ENCODE measurements at regions not wholly inside any gene's neighbourhood (a gene's known extent, or its start where the extent isn't known, plus 50 kb on each side); places are given as distances from the start of the nearest gene placed in this dataset.

DNA sequence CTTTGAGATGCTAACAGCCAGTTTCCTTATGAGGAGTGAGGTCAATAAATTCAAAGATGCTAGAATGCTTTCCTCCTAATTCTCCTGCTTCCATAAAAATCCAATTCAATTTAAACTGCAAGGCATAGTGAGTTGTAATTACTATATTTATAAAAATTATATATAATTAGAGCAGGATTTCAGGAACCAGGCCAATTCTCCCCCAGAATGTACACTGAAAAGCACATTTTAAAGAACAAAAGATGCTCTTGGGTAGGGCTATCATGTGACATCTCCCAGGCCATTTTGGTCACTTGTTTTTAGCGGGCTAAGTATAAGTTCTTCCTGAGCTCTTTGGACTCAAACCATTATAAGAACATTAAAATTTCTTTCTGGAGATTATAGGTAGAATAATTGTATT, 195.7 kb upstream of the KCNG1 start:
- DNase-seq, result no peak

DNA sequence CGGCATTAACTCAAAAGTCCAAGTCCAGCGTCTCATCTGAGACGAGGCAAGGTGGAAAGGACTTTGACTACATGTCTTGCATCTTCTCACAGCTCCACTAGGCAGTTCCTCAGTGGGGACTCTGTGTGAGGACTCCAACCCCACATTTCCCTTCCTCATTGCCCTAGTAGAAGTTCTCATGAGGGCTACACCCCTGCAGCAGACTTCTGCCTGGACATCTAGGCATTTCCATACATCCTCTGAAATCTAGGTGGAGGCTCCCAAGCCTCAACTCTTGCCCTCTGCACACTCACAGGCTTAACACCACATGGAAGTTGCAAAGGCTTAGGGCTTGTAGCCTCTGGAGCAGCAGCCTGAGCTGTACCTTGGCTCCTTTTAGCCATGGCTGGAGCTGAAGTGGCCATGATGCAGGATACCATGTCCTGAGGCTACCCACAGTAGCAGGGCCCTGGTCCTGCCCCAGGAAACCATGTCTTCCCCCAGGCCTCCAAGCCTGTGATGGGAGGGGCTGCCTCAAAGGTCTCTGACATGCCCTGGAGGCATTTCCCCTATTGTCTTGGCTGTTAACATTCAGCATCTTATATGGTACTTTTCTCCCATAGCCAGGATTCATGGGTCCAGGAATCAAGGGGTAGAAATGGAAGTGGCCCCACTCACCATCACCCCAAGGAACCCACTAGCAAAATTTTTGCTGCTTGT, 194.6 kb upstream of the KCNG1 start:
- no peak for DNase-seq

DNA sequence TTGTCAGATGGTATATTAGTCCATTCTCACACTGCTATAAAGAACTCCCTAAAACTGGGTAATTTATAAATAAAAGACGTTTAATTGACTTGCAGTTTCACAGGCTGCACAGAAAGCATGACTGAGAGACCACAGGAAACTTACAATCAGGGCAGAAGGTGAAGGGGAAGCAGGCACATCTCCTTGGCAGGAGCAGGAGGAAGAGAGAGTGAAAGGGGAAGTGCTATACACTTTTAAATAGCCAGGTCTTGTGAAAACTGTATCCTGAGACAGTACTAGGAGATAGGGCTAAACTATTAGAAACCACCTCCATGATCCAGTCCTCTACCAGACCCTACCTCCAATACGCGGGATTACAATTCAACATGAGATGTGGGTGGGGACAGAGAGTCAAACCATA, 193.9 kb upstream of the KCNG1 start:
- no peak for DNase-seq

DNA sequence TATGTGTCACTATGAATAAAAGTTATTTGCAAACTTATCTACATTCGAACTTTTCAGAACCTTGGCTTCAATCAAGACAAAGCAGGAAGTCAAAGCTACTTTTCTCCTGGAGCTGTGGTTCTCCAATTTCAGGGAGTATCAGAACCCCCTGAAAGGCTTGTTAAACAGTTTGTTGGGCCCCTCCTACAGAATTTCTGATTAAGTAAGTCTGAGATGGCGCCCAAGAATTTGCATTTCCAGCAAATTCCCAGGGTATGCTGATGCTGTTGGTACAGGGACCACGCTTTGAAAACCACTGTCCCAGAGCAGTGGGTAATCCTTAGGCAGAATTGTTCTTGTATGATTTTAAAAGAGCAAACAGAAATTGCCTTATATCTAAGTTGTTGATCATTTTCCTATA, 189.9 kb upstream of the KCNG1 start:
- DNase-seq, result no peak

DNA sequence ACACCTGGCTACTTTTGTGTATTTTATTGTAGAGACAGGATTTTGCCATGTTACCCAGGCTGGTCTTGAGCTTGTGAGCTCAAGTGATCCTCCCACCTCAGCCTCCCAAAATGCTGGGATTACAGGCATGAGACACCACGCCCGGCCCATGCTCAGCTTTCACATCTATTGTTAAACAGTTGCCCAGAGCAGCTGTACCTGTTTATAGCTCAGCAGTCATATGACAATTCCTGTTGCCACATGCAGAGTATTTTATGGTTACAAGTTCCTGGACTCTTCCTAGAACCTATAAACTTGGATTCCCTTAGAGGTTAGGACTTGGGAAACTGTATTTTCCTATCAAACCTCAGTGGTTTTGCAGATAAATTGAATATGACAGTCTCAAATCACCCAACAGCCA, 188.3 kb upstream of the KCNG1 start:
- no peak for DNase-seq

DNA sequence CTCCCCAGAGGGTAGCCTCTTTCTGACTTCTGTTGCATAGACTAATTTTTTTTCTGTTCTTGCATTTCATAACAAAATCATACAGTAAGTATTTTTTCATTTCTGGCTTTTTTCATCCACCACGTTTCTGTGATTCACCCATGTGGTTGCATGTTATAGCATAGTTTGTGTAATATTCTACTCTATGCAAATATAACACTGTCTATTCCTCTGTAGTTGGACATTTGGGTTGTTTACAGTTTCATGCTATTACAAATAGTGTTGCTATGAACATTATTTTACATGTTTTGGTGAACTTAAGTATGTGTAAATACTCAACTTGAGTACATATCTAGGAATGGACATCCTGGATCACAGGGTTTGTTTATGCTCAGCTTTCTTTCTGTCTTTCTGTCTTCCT, 187.2 kb upstream of the KCNG1 start:
- no peak for DNase-seq

DNA sequence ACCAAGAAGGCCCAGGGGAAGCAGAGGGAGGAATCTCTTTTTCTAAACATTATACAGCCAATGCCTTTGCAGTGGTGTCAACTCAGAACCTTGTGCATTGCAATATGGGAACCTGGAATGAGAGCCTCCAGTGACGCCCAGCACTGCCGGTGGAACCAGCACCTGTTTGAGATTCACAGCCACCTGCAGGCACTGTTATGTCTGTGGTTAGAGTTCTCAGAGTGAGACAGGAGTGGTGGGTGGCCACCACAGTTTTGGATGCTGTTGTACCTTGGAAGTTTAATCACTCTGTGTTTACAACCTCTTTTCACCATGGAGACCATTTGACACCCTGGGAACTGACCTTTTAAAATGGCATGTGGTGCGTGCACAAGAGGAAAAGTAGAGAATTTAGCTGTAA, 185.3 kb upstream of the KCNG1 start:
- no peak for DNase-seq

DNA sequence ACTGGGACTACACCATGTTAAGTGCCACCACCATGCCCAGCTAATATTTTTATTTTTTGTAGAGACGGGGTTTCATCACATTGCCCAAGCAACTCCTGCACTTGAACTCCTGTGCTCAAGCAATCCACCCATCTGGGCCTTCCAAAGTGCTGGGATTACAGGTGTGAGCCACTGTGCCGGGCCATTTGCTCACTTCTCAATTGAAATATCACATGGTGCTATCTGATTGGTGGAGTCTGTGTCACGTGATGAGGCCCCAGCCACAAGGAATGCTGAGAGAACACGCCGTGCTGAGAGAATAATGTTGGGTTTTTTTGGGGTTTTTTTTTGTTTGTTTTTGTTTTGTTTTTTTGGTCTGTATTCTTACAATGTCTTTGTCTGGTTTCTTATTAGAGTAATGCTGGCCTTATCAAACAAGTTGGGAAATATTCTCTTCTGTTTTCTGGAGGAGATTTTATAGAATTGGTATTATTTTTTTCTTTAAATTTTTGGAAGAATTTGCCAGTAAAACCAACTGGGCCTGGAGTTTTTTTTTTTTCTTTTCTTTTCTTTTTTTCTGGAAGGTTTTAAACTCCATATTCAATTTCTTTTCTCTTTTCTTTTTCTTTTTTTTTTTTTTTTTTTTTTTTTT, 183.2 kb upstream of the KCNG1 start:
- no peak for DNase-seq

DNA sequence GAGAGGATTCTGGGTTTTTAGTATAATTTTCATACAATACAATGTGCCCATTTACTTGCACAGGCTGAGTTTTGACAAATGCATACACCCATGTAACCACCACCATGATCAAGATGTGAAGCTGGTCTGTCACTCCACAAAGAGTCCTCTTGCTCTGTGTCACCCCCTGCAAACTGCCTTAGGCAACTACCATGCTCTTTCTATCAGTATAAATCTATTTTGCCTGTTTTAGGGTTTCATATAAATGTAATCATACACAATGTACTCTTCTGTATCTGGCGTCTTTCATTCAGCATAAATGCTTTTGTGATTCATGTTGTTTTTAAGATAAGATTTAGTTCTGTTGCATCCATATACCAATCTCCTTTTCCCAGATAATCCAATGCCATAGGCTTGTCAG, 181.9 kb upstream of the KCNG1 start:
- no peak for DNase-seq

DNA sequence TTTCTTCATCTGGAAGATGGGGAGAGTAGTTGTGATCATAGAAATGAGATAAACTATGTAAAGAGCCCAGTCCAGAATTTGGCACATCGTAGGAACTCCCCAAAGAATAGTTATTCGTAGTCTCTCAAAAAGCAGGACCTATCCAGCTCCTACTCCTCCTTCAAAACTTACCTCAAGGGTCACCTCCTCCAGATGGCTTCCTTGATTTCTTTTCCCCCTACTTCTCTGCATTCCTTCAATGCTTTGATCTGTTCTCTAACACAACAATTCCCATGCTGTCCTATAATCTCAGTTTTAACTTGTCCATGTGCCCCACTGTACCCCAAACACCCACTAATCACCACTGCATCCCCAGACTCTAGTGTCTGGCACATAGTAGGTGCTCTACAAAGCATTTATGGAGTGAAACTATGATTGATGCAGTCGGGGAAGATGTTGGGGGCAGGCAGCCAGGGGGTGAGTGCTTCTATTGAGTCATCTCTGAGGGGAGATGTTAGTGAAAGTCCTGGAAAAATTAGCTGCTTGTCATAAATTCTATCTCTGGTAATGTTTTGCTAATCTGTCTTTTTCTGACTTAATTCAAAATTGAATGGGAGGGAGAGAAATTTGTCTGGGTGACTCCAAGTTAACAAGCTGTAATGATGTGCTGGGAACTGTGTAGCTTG, 181.3 kb upstream of the KCNG1 start:
- no peak for DNase-seq

DNA sequence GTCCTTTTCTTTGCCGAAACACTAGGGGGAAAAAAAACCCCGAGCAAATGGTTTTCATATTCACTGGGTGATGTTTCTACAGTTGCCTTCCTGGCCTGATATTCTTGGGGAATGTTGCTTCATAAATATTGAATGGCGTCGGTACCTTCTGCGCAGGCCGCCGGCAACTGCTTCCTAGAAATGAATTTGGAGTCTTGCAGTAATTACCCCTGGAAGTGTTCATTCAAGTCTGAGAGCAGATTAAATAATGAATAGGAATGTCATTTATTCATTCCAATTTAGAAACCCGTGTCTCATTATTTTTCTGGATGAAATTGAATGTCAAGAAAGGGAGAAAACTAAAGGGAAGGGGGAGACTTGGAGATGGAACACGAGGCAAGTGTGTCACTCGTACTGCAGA, 179.4 kb upstream of the KCNG1 start:
- DNase-seq, result no peak

DNA sequence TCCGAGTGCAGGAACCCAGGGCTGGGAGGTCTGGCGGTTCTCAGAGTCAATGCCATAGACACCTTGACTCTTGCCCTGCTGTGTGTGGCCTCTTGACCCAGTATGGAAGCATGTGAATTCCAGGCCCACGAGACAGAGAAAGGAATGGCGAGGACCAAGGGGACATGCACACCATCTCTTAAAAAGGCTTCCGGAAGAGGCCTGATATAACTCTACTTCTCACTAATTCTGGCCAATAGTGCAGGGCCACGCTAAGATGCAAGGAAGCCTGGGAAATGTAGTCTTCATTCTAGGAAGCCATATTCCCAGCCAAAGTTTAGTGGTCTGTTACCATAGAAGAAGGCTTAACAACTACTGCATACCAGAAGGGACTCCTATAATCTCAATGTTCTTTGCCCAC, 177.0 kb upstream of the KCNG1 start:
- no peak for DNase-seq

DNA sequence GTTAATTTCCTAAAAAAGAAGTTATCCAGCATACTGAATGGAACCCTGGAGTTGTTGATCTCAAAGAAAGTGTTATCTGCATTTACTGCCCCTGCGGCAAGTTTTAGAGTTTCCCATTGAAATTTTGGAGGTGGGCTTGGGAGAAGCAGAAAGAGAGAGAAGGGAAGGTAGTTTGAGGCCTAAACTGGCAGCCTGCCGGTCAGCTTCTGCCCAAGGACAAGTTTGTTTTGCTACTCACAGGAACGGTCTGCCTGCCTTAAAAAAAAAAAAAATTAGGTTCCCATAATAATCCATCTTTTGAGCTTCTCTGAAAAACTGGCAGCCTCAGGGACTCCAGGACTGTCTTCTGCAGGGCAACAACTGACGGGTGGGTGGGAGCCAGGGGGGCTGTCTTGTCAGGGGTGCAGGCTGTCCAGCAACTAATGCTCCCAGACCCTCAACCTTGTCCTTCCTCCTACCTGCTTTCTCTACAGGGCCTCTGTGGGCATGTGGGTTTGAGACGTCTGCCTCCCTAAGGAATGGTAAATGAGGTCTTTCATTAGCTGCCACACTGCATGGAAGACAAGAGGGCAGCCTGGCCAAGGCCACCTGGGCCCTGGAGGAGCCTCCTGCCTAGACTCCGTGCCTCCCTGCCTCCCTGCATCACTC, 176.1 kb upstream of the KCNG1 start:
- DNase-seq, result no peak

DNA sequence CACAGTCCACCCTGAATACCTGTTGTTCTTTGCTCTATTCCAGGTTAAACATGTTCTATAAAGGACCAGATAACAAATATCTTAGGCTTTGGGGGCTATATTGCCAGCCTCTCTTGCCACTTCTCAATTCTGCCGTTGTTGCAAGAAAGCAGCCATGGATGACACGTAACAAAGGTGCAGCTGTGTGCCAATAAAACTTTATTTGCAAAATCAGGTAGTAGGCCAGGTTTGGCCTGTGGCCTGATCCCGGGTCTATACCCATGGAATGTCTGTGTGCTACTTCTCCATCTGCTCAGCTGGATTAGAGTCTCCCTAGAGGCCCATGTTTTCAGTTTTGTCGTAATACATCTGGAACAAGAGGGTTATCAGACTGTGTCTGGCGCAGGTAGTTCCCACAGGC, 175.3 kb upstream of the KCNG1 start:
- no peak for DNase-seq

DNA sequence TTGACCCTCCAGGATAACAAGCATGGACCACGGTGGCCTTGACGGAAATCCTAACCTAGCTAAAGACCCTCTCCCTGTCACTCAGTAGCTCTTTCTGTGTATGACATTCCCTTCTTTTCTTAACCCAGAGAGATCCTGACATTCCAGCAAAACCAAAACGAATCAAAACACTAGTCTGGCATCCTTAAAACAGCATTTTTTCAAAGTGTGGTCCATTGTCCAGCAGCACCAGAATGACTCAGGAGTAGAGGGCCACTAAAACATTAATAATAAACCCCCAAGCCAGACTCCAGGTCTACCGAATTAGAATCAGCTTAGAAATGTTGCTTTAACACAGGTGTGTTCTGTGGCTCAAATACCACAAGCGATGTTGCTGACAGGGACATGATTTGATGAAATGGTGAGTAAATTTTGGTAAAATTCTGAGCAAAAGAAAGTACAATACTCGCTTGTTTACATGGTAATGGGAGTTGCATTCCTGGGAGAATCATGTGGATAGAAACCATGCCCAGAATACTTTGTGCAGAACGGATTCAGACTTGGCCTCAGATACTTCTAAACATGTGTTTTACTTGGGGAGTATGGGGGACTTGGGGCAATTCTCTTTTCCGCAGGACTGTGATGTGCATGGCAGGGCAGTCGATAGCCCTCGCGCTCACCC, 174.2 kb upstream of the KCNG1 start:
- DNase-seq, result no peak

DNA sequence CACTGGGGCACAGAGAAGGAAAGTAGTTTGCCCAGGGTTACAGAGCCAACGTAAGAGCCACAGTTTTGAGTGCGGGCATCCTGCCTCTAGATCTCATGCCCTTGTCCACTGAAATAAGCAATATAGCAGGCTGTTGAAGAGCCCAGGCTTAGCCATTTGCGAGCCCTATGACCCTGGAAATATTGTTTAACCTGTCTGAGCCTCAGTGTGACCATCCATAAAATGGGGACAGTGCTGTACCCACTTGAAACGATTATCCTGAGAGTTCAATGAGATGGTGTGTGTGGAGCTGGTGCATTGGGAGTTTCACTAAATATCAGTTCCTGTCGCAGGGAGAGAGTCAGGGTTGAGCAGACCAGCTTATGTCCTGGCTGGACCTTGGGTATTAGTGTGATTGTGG, 173.1 kb upstream of the KCNG1 start:
- DNase-seq, result no peak

DNA sequence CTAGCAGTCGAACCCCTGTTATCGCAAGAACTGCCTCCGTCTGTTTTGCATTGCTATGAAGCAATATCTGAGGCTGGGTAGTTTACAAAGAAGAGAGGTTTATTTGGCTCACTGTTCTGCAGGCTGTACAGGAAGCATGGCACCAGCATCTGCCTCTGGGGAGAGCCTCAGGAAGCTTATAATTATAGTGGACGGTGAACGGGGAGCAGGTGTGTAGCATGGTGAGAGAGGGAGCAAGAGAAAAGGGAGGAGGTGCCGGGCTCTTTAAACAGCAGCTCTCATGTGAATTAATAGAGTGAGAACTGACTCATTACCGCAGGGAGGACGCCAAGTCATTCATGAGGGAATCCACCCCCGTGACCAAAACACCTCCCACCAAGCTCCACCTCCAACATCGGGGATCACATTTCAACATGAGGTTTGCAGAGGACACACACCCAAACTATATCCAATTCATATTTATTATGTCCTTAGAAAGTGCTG, 172.6 kb upstream of the KCNG1 start:
- DNase-seq, result no peak

DNA sequence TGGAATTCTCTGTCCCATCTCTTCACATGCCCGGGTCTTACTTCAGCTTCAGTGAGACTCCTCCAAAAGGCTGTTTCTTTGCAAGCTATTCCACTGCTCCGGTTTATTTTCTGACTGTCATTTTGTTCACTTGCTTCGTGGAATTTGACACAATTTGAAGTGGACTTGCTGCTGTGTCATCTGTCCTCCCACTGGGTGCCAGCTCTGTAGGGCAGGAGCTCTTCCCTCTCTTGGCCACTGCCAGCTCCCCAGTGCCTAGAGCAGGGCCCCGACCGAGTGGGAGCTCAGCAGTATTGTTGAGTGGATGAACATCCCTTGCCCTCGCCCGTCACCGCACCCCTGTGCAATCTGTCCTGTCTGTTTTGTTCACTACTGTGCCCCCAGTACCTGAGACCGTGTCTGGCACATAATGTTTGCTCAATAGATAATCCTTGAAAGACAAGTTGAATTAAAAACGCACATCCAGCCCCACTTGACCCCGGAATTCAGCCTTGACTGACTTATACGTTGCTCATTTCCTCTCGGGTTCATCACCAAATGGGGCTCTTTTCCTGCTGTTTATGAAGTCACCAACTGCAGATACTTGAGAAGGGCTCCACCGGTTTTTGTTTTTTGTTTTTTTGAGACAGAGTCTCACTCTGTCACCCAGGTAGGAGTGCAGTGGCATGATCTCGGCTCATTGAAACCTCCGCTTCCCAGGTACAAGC, 170.3 kb upstream of the KCNG1 start:
- no peak for DNase-seq

DNA sequence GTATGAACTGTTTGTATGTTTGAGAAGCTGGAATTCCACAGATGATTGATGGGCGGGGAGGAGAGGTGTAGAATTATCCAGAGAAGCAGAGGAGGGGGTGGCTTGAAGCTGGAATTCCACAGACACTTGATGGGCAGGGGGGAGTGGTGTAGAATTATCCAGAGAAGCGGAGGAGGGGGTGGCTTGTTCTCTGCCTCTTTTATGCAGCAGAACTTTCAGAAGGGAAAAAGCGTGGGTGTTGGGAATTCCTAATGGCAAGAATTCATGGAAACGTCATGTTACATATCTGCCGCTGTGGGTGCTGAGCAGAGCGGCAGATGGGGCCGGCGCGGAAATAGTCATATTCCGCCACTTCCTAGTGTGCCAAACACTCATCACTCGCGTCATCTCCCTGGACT, 167.9 kb upstream of the KCNG1 start:
- peak; percentile 74 for DNase-seq

DNA sequence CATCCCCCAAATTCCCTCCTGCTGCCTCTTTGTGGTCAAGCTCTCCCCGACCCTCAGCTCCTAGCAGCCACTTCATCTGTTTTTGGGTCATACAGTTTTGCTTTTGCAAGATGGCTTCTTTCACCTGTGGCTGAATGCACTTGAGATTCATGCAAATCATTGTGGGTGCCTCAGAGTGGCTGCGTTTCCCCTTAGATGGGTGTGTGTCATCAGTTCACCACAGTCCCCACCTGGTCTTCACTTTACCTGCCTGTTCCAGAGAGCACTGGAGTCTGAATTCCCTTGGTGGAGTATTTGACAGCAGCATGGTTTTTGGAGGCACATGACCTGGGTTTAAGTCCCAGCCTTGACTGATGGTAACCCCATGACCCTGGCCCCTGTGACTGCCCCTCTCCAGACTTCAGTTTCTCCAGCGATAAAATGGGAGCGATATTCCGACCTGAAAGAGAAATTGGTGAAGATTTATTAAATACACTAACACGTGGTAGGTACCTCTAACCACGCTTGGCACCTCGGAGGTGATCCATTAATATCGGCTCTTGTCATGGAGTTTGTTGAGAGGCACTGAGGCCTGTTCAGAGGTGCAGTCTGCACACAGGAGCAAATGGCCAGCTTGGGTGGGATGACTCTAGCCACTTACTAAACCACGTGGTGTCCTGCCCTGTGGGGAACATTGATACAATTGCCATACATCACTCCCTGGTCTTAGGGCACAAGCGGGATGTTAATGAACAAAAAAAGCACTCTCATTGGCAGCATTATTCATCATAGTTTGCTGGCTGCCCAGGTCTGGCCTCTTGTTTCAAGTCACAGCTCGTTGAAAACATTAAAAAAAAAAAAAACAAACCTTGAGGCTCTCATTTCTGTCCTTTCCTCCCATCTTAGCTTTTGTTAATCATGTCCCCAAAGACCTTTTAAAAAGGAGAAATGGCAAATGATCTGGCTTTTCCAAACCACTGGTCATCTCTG, 167.2 kb upstream of the KCNG1 start:
- no peak for DNase-seq

DNA sequence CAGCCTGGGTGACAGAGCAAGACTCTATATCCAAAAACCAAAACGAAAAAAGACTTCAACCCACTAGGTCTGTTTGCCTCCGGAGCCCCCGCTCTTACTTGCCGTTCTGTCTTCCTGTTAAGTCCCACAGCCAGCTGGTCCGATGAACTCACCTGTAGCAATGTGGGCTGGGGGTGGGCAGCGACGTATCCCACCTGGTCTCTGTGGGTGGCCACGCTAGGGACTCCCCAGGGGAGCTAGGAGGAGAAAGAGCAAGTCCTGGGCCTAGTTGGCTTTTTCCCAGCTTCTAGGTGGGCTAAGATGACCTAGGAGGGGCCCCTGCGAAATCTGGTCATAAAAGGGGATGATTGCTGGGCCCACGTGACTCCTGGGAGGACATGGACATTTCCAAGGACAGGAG, 166.0 kb upstream of the KCNG1 start:
- DNase-seq, result no peak

Measured in renal pelvis (tissue), 1 donor.